A204.1 (cell line): ENCODE measurements at regions not wholly inside any gene's neighbourhood (a gene's known extent, or its start where the extent isn't known, plus 50 kb on each side); places are given as distances from the start of the nearest gene placed in this dataset.
"Not testable (repeated sequence)": the region's sequence is repeated elsewhere in the genome, so short reads cannot be mapped to it uniquely, and the experiment has no call there.

Experiments used
- FAIRE-seq: peaks from 2 replicates; lab custom pipeline; 2012; peaks lifted over from hg19 to GRCh38; lab: Jason Lieb, UNC

DNA sequence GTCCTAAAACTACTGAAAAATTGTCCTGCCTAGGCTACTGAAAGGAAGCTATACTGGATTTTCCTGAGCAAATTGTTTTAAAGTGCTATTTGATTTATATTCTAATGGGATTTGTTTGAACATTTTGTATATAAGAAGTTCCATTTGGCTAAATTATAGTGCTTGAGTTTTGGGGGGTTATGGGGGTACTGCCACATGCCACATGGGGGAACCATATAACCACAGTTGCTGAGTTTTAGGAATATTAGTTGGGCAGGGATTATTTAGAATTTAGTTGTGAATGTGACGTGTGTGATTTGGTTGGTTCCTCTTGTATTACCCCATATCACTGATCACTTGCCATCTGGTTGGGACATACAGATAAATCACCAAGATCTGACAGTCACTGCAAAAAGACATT, 224.5 kb upstream of the TAPT1 start:
- no peak for FAIRE-seq

GRCh38 chr4:16450031-16450430, 223.8 kb upstream of the TAPT1 start:
- FAIRE-seq: no peak

- FAIRE-seq: no peak
Measured at GRCh38 chr4:16449406-16449805, 223.1 kb upstream of the TAPT1 start.

GRCh38 chr4:16448241-16448840, 222.1 kb upstream of the TAPT1 start:
- FAIRE-seq: no peak

DNA sequence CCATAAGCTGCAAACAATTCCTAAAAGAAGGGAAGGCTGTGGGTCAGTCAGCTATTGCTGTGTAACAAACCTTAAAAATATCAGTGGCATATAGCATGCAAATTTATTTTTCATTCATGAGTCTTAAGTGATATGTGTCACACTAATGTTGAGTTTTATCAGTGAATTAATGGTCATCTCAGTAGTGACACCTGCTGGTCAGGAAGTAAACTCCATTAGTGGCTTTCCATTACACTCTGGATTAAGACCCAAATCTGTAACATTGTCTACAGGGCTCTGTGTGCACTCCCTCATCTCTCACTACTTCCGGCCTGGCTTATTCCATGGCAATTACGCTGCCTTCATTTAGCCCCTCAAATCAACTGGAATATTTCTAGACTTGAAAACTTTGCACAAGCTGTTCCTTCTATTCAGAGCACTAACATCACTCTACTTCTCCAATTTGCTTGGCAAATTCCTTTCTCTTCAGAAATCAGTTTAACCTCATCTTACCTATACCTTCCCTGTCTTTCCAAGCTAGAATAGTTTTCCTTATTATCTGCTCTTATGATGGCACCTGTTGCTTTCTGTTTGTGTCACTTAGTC, 217.3 kb upstream of the TAPT1 start:
- no peak for FAIRE-seq

DNA sequence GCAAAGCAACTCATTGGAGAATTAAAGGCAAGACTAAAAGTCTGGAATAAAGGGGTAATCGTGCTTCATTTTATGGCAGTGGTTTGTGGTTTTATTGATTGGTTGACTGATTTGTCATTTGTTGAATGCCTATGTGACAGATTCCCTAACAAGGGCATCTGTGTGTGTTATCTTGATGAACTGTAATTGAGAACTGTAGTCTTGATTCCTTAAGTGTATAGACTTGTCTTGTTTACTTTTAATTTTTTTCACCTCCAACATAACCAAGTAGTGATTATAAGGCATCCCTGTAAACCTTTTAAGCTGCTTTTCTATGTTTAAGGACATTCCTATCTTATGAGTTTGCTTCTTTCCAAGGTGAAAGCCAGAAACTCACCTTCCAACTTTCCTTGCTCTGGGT, 216.0 kb upstream of the TAPT1 start:
- FAIRE-seq: no peak

DNA sequence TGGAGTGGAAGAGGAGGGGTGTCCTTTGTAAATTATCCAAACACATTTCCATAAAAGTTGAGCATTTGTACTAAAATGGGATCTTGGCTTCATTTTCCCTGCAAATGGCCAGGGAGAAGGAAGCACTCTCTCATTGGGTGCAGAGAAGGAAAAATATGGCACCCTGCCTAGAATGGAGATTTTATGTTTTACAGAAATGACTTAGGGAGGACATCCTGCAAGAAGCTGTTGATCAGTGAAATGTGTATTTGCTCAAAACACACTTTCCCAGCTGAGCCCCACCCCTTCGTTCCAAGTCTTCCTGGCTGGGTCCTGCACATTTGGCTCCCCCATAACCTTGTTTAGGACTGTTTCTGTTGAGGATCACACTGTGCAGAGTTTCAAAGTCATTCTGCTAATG, 213.5 kb upstream of the TAPT1 start:
- no peak for FAIRE-seq

DNA sequence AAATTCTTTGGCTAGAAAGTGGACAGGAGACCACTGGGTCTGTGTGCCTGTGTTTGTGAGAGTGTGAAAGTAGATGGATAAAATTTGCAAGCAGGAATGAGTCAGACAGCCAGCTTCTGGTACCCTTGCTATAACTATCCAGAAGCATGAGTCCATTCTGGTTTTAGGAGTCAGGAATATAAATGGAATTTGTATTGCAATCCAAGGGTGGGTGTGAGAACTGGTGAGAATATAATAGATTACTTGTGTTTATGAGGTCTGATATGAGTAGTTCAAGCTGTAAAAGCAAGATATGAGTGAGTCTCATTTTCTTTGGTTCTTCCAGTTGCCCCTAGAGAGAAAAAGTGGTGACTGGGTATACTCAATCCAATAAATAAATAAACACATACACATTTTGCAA, 212.7 kb upstream of the TAPT1 start:
- FAIRE-seq: no peak

- FAIRE-seq: no peak
Measured at GRCh38 chr4:16437836-16438235, 211.6 kb upstream of the TAPT1 start.

DNA sequence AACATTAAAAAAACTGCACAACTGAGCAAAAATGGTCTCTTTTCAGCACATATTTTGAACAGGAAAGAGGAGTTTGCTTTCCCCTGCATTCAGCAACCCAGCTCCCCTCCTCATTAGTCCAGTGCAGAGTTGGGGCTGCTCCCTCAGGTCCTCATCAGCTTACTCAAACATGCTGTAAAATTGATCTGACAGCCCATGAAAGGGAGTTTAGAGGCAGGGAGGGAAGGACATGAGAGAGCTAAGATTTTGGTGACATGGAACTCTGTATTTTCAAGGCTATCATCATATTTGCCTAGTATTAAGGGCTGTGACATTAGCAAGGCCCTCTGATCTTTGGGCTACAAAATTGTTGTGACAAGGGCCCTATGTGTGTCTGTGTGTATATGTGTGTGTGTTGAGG, 205.6 kb upstream of the TAPT1 start:
- FAIRE-seq: no peak

DNA sequence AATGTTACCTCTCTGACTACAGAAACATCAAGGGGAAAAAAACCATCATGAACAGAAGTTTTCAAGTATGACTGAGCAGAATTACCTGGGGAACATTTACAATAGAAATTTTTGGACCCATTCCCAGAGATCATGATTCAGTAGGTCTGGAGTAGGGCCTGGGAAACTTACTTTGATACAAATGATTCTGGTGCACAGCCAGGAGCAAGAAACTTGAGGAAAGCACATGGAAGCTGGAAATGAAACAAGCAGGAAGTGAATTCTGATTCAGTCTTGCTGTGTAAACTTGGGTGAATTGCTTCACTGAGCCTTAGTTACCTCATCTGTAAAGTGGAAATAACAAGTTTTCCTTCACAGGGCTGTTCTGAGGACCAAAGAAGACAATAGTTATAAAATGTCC, 192.5 kb upstream of the TAPT1 start:
- no peak for FAIRE-seq

DNA sequence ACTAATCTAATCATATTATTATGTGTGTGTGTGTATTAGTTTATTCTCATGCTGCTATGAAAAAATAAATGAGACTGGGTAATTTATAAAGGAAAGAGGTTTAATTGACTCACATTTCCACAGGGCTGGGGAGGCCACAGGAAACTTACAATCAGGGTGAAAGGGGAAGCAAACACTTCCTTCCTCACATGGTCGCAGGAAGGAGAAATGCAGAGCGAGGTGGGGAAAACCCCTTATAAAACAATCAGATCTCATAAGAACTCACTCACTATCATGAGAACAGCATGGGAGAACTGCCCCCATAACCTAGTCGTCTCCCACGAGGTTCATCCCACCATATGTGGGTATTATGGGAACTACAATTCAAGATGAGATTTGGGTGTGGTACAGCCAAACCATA, 190.9 kb upstream of the TAPT1 start:
- no peak for FAIRE-seq

- no peak for FAIRE-seq
Measured at GRCh38 chr4:16416601-16417000, 190.3 kb upstream of the TAPT1 start.

GRCh38 chr4:16415751-16416150, 189.5 kb upstream of the TAPT1 start:
- no peak for FAIRE-seq

GRCh38 chr4:16413814-16414555, 187.7 kb upstream of the TAPT1 start:
- FAIRE-seq: no peak

- no peak for FAIRE-seq
Measured at GRCh38 chr4:16411501-16412085, 185.3 kb upstream of the TAPT1 start.

- not testable (repeated sequence) for FAIRE-seq
Measured at GRCh38 chr4:16393216-16393615, 166.9 kb upstream of the TAPT1 start.

DNA sequence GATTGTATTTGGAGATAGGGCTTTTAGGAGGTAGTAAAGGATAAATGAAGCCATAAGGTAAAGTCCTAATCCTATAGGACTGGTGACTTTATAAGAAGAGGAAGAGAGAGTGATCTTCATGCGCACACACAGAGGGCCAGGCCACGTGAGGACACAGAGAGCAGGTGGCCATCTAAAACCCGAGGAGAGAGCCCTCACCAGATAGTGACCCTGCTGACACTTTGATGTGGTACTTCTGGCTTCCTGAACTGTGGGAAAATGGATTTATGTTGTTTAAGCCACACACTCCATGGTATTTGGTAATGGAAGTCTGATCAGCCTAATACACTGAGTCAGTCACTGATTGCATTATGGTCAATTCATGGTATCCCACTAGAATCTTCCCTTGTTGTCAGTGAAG, 164.9 kb upstream of the TAPT1 start:
- no peak for FAIRE-seq

DNA sequence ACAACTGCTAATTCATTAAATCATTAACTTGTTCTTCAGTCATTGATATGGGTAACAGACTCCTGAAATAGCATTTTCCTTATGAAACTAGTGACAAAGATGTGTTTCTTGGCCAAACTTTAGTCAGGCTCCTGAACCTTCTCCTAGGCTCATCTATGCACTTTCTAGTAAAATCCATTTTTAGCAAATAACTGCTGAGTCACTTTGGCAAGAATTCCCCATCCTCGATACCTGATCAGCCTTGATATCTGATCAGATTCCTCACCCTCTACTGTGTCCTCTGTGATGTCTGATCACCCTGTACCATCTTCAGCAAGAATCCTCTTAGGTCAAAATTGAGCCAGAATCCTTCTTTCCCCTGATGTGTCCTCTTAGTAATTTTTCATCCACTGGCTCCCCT, 161.2 kb upstream of the TAPT1 start:
- FAIRE-seq: no peak

- no peak for FAIRE-seq
Measured at GRCh38 chr4:16386711-16387320, 160.5 kb upstream of the TAPT1 start.

DNA sequence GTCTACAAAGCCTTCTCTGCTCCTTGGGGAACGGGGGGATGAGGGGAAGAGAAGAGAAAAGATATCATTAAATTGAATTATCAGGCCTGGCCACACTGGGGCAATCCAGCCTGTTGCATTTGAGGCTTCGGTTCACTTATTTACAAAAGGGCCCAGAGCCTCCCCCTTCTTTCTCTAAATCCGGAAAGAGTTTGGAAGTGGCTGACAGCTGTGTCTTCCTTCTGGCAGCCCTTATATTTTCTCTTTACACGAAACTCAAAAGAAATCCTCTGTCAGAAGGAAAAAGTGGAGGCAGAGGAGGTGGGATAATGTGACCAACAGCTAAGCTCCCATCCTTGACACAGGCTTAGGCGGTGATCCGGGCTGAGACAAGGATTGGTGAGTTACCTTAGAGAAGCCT, 158.3 kb upstream of the TAPT1 start:
- no peak for FAIRE-seq

- FAIRE-seq: no peak
Measured at GRCh38 chr4:16382571-16382970, 156.3 kb upstream of the TAPT1 start.

- no peak for FAIRE-seq
Measured at GRCh38 chr4:16377887-16378286, 151.6 kb upstream of the TAPT1 start.
